ENCODE measurements at regions not wholly inside any gene's neighbourhood (a gene's known extent, or its start where the extent isn't known, plus 50 kb on each side); places are given as distances from the start of the nearest gene placed in this dataset.

DNA sequence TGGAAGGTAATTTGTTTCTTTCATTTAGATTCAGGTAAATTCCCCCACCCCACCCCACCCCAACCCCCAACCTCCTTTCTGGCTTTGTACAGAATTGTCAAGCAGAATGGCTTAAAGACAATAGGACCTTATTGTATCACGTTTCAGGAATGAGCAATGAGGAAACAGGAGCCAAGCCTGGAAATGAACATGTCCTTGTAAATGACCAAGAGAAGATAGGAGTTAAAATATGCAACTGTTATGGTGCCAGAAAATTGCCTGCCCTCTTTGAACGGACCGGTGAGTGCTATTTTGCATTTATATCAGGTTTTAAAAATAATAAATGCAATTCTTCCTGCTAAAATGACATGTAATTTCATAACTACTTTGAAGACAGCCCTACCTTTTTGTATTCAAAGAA, 141.6 kb upstream of the PELI2 start:
- H3K27me3 ChIP-seq (ENCODE audit: low read depth) = no peaks in the 10 kb centered on the region
- intact Hi-C loops (cut with micrococcal nuclease) = no loop called here
- DNase-seq = no peak
- H3K36me3 ChIP-seq = no peaks in the 10 kb centered on the region
- no peak overlapping the region for H3K27ac ChIP-seq (replicated peaks)
- TF ChIP-seq, protein P1, sequence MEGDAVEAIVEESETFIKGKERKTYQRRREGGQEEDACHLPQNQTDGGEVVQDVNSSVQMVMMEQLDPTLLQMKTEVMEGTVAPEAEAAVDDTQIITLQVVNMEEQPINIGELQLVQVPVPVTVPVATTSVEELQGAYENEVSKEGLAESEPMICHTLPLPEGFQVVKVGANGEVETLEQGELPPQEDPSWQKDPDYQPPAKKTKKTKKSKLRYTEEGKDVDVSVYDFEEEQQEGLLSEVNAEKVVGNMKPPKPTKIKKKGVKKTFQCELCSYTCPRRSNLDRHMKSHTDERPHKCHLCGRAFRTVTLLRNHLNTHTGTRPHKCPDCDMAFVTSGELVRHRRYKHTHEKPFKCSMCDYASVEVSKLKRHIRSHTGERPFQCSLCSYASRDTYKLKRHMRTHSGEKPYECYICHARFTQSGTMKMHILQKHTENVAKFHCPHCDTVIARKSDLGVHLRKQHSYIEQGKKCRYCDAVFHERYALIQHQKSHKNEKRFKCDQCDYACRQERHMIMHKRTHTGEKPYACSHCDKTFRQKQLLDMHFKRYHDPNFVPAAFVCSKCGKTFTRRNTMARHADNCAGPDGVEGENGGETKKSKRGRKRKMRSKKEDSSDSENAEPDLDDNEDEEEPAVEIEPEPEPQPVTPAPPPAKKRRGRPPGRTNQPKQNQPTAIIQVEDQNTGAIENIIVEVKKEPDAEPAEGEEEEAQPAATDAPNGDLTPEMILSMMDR (IDR thresholded peaks at IDR 0.05; ENCODE audit: borderline replicate concordance) = no peak
- H3K4me3 ChIP-seq = no peak overlapping the region
- peaks cover 15% of the 10 kb centered on the region for H3K9me3 ChIP-seq (replicated peaks)
- peaks cover 22% of the 10 kb centered on the region for H3K4me1 ChIP-seq

DNA sequence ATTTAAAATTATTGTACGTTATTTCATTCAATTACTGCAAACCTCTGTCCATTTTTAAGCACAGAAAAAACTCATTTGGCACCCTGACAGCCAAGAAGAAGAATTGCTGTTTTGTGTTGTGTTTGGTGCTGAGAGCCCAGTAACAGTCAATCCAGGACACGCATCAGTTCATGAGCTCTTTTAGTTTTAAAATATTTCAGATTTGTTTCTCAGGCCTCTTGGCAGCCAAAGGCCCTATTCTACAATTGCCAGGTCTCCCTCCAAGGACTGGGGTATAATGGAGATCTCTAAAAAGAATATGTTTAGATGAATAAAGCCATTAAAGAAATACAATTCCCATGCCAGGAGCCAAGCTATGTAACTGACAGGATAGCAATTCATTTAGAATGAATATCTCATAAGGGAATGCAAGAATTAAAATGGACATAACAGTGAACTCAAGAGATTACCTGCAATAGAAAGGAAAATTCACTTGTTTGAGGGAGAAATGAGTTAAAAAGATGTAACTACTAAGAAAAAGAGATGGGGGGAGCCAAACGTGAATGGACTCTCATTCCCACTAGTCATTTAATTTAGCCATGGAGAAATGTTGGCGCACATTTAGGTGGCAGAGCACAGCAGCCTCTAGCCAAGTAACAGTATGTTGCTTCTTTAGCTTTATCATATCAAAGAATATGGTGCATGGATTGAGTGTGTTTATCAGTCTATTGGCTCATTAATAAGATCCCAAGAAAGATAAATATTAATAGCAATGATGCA, 140.6 kb upstream of the PELI2 start:
- no peak overlapping the region for H3K4me3 ChIP-seq
- no peak overlapping the region for H3K27ac ChIP-seq (replicated peaks)
- intact Hi-C loops (cut with micrococcal nuclease) = no loop called here
- no peaks in the 10 kb centered on the region for H3K36me3 ChIP-seq
- peaks cover 22% of the 10 kb centered on the region for H3K4me1 ChIP-seq
- peaks cover 20% of the 10 kb centered on the region for H3K9me3 ChIP-seq (replicated peaks)
- H3K27me3 ChIP-seq (ENCODE audit: low read depth) = no peaks in the 10 kb centered on the region
- TF ChIP-seq, protein P1 (IDR thresholded peaks at IDR 0.05; ENCODE audit: borderline replicate concordance) = no peak
- no peak for DNase-seq

DNA sequence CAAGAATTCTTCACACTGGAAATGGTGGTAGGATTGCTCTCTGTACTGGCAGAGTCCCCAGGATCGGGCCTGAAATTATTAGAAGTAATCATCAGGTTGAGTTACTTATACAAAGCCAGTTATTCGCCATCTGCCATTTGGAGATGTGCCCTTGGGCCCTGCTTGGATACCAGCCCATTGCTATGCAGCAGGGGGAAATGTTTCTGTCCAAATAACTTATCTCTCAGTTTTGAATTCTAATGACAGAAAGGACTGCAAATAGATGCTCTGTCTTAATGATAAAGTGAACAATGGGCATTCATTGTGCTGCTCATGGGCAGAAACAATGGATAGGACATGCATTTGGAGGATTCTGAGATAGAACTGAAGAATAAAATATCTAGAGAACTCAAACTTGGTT, 139.1 kb upstream of the PELI2 start:
- Histone ChIP-seq H3K4me3 (no peak overlapping the region), H3K36me3 (no peaks in the 10 kb centered on the region), H3K4me1 (peaks cover 22% of the 10 kb centered on the region), H3K27ac (replicated peaks) (no peak overlapping the region), H3K9me3 (replicated peaks) (peaks cover 20% of the 10 kb centered on the region), H3K27me3 (ENCODE audit: low read depth) (peaks cover 3% of the 10 kb centered on the region)
- intact Hi-C loops (cut with micrococcal nuclease) = no loop called here
- no peak for DNase-seq
- TF ChIP-seq, protein P1 (IDR thresholded peaks at IDR 0.05; ENCODE audit: borderline replicate concordance) = no peak

DNA sequence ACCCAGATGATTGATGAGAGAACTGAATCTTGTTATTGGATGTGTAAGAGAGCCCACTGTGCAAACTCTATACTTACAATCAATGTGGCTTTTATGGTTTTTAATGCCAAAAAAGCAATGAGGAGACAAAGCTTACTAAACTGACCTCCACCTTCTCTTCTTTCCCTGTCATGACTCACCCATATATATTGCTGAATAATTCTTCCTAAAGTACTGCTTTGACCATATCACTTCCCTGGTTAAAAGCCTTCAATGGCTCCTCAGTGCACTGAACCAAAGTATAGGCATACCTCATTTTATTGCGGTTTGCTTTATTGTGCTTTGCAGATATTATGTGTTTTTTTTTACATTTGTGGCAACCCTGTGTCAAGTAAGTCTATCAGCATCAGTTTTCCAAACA, 138.4 kb upstream of the PELI2 start:
- Histone ChIP-seq H3K4me1 (peaks cover 22% of the 10 kb centered on the region), H3K27me3 (ENCODE audit: low read depth) (peaks cover 10% of the 10 kb centered on the region), H3K9me3 (replicated peaks) (peaks cover 20% of the 10 kb centered on the region), H3K36me3 (no peaks in the 10 kb centered on the region), H3K27ac (replicated peaks) (no peak overlapping the region), H3K4me3 (no peak overlapping the region)
- TF ChIP-seq, protein P1 (IDR thresholded peaks at IDR 0.05; ENCODE audit: borderline replicate concordance) = no peak
- no peak for DNase-seq
- intact Hi-C loops (cut with micrococcal nuclease) = no loop called here

DNA sequence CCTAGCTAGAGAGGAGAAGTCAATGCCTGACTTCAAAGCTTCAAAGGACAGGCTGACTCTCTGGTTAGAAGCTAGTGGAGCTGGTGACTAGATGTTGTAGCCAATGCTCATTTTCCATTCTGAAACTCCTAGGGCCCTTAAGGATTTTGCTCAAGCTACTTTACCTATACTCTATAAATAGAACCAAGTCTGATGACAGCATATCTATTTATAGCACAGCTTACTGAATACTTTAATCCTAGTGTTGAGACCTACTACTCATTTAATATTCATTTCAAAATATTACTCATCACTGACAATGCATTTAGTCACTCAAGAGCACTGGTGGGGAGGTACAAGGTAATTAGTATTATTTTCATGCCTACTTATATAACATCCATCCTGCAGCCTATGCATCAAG, 137.2 kb upstream of the PELI2 start:
- no peaks in the 10 kb centered on the region for H3K36me3 ChIP-seq
- no peak for DNase-seq
- H3K4me1 ChIP-seq = peaks cover 14% of the 10 kb centered on the region
- no peak overlapping the region for H3K4me3 ChIP-seq
- TF ChIP-seq, protein P1 (IDR thresholded peaks at IDR 0.05; ENCODE audit: borderline replicate concordance) = no peak
- peaks cover 13% of the 10 kb centered on the region for H3K27me3 ChIP-seq (ENCODE audit: low read depth)
- intact Hi-C loops (cut with micrococcal nuclease) = no loop called here
- peaks cover 20% of the 10 kb centered on the region for H3K9me3 ChIP-seq (replicated peaks)
- H3K27ac ChIP-seq (replicated peaks) = no peak overlapping the region

All from left ventricle myocardium inferior (tissue), 1 donor.